Umbilical cord (tissue), 1 donor: ENCODE measurements at regions not wholly inside any gene's neighbourhood (a gene's known extent, or its start where the extent isn't known, plus 50 kb on each side); places are given as distances from the start of the nearest gene placed in this dataset.

Experiments
- DNase-seq: peaks from one replicate; pipeline ENCODE4 v3.0.0-alpha.2; 2015; ENCODE audit warnings: low spot score

DNA sequence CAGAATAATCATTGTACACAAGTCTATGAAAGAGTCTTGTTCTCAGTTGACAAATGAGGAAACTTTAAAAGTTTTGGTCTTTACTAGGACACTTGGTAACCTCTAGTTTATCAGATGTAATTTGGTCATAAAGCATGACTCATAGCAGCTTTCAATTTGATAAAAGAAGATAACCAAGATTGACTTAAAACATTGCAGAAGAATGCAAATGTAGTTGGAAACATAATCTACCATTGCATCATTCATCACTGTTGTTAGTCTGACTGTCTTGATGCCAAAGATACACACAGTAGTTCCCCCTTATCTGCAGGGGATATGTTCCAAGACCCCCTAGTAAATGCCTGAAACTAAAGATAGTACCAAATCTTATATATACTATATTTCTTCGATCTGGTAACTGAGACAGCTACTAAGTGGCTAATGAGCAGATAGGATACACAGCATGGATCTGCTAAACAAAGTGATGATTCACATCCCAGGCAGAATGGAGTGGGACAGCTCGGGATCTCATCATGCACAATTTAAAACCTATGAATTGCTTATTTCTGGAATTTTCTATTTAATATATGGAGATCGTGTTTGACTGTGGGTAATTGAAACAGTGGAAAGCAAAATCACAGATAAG, 131.4 kb upstream of the CCDC68 start:
- no peak for DNase-seq

DNA sequence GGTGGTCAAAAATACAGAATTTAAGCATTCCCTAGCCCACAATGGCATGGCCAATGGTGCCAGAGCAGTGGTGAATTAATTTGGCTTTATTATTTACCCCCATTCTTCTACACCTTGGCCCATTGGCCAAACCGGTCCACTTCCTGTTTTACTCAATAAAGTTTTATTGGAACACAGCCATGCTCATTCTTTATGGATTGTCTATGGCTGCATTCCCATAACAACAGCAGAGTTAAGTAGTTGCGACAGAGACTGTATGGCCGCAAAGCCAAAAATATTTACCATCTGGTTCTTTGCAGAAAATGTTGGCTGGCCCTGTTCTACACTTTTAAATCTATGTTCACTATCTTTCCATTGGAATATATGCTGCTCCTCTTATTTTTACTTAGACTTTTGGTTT, 130.3 kb upstream of the CCDC68 start:
- no peak for DNase-seq

- no peak for DNase-seq
Observed at GRCh38 chr18:55088561-55088960, 129.3 kb upstream of the CCDC68 start.

DNA sequence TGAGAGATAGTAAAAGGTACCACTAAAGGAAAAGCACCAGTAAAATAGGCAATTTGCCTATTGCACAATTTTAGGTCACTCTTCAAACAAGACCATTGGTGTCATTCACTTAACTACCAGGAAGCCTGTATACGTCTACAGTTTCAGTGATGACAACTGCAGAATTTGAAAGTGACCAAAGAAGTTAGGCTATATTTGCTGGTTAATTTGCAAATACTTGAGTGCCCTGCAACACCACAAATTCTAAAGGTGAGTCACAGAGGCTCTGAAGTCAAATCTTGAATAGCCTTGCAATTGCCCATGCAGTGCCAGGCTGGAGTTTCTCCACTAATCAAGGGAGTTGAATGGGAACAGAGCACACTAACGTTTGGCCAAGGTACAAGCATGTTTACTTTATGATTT, 128.7 kb upstream of the CCDC68 start:
- no peak for DNase-seq

- DNase-seq = no peak
Observed at GRCh38 chr18:55086906-55087305, 127.6 kb upstream of the CCDC68 start.

- DNase-seq = no peak
Observed at GRCh38 chr18:55085557-55086285, 126.5 kb upstream of the CCDC68 start.

DNA sequence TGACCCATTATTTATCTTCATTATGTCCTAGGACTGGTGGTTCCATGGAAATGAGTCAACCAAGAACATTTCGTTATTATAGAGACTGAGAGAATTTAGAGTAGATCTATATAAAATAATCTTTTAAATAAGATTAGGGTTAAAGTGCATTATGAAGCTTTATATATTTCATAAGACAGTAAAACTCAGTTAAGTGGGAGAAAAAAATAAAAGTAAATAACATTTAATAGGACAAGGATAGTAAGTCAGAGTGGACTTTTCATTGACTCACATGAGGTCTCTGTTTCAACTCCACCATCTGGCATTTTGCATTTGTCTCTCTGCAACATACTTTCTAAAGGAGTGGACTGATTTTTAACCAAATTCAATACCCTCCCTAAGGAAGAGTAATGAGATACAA, 125.3 kb upstream of the CCDC68 start:
- DNase-seq = no peak

GRCh38 chr18:55083461-55083860, 124.2 kb upstream of the CCDC68 start:
- no peak for DNase-seq

- no peak for DNase-seq
Observed at GRCh38 chr18:55079481-55080355, 120.5 kb upstream of the CCDC68 start.

DNA sequence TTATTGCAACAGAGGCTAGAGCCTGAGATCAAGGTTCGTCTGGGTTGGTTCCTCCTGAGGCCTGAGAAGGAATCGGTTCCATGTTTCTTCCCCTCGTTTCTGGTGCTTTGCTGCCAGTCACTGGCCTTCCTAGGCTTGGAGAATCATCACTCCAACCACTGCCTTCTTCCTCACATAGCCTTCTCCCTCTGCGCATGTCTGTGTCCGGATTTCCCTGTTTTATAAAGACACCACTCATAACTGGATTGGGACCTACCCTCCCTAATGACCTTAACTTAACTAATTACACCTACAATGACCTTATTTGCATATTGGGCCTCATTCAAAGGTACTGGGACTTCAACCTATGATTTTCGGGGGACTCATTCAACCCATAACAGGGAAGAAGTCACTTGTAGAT, 119.8 kb upstream of the CCDC68 start:
- DNase-seq = no peak

DNA sequence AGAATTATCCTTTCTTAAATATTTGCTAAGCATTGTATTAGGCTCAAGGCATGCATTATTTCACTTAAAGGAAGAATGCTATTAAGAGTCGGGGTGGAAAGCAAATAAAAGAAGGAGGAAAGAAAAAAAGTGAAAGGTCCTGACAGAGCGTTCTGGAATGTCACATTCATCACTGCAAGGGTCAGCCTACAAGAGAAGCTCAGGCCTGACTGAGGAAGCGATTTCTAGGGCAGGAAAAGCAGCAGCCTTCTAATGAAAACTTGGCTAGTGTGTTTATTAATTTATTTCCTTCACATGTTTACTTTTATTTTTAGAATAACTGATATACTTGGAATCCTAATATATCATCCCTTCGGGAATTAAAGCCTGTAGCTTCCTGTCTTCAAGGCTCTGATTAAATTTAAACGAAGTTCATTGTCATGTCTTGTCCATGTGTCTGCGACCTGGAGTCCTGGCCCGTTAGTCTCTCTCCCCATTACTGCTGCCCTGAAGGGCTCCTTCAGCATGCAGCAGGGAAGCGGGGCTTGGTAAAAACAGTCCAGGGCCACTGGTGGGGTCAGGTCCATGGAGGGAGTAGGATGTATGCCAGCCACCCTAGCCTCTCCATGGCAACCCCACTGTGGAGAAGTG, 119.2 kb upstream of the CCDC68 start:
- no peak for DNase-seq

- no peak for DNase-seq
Observed at GRCh38 chr18:55076643-55077218, 117.5 kb upstream of the CCDC68 start.

DNA sequence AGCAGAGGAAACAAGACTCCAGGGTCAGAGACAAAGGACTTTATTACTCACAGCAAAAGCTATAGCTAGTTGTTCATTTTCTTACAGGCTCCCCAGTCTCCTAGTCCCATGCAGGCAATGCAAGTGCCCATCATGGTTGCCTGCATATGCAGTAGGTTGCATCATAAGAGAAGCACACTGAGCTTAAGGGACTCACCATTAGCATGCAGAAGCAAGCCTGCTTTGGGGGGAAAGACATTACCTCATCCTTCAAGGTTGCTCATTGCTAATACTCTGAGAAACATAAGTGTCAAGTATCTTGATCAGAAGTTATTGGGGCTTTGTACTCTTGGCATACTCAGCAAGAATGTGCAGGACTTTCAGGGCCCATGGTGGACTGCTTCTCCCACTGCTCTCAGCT, 114.6 kb upstream of the CCDC68 start:
- DNase-seq = no peak

GRCh38 chr18:55073116-55073515, 113.9 kb upstream of the CCDC68 start:
- no peak for DNase-seq

DNA sequence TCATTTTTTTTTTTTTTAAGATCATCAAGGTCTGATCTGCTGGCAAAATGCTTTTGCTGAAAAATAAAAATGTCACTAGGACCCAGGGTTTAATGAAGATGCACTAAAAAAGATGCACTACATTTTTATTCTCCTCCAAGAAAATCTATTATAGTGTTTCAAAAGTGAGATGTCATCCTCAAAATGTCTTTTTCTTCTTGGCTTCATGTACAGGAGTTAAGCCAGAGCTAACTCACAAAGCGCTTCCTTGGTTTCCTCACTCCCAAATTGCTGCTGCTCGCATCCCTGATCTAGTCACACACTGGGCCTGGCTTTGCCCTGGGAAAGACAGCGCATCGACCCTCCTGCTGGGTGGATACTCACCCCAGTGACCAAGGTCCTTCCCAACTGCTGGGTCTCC, 113.4 kb upstream of the CCDC68 start:
- DNase-seq = no peak

DNA sequence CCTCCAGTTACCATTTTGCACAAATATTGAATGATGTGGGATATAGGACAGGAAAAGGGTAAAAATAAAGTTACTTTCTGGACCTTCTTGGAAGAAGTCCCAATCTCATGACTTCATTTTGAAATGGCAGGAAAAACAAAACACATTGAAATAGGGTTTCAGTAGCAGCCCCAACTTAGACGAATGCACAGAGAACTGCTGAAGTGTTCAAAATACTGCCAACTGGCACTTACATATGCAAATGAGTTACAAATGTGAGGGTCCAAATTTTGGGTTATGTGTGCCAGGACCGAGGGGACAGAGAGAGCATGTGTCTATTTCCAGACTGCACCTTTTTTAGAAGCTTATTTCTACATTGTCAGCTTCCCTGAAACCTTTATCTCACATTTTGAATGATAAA, 112.9 kb upstream of the CCDC68 start:
- DNase-seq = no peak

- no peak for DNase-seq
Observed at GRCh38 chr18:55069497-55069896, 110.2 kb upstream of the CCDC68 start.

DNA sequence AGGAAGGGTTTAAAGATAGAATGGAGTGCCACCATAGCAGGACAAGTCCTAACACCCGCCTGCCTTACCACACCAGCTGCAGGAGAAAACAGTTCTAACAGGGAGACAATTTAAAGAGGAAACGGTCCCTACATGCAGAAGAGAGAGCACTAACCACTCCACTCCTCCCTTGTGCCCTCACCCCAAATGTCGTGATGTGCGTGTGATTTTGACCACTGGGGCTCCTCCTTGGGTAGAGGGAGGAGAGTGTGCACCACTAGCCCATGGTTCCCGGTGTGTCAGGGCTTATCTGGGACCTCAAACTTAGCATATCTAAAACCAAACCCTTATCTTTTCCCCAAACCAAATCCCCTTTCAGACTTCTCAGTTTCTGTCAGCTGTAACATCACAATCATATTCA, 105.5 kb upstream of the CCDC68 start:
- DNase-seq = no peak

DNA sequence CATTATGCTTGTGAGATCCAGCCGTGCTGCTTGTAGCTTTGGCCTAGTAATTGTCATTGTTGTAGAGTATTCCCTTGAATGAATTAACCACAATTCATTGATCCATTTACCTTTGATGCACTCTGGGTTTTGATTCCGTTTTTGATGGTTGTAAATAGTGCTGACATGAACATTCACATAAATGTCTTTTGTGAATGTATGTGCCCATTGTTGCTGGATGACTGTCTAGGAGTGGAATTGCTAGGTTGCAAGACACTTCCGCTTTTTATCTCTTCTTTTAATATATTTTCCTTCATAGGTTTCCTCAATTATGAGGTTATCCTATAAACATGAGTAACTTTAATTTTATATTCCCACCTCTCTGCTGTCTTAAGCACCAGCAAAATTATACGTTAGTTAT, 104.8 kb upstream of the CCDC68 start:
- no peak for DNase-seq

GRCh38 chr18:55054021-55054990, 95.0 kb upstream of the CCDC68 start:
- no peak for DNase-seq

DNA sequence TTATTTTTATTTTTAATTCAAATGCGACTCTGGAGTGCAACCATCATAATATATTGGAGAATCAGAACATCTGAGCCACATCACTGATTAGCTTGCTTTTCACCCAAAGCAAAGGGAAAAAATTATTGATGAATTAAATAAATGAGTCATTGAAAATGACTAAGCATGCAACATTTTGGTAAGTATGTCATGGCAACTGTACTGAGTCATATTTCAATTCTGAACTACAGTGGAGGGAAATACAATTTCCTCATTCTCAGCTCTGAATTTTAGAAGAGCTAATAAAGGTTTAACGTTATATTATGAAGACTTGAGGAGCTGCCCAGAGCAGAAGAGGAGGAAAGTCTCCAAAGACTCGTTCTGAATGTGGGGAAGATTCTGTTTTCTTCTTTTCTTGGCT, 89.6 kb upstream of the CCDC68 start:
- DNase-seq = no peak
